ENCODE measurements at regions not wholly inside any gene's neighbourhood (a gene's known extent, or its start where the extent isn't known, plus 50 kb on each side); places are given as distances from the start of the nearest gene placed in this dataset.
A peak's percentile ranks its signal among the peaks of the same experiment; 100 is the strongest.

GRCh38 chr5:74943905-74944304 lies 77.7 kb upstream of the FAM169A start:
- TF ChIP-seq CTCF (IDR thresholded peaks at IDR 0.05) (peak; percentile 61), TCF7L2 (IDR thresholded peaks at IDR 0.05; ENCODE audit: low read depth, low read length) (no peak), SIN3A (IDR thresholded peaks at IDR 0.05; ENCODE audit: borderline replicate concordance, insufficient read depth, low read depth, low read length) (no peak)
